PC-9 (cell line): ENCODE measurements at regions not wholly inside any gene's neighbourhood (a gene's known extent, or its start where the extent isn't known, plus 50 kb on each side); places are given as distances from the start of the nearest gene placed in this dataset.

ENCODE experiments used
- BruUV-seq: library from RNA; stranded (reverse); fragments of 400-500 nt; replicated peaks from 2 replicates; lab custom pipeline; 2021; lab: Mats Ljungman, UMichigan
- CTCF ChIA-PET: fragments of 300-600 bp; sonication (Branson Sonifier 250); formaldehyde crosslinking; loops from one replicate; lab custom pipeline; 2022; ENCODE audit warnings: antibody characterized with exemption; lab: Charles Lee
- POLR2A ChIA-PET: fragments of 300-600 bp; sonication (Branson Sonifier 250); formaldehyde crosslinking; loops from one replicate; lab custom pipeline; 2022; ENCODE audit warnings: antibody characterized with exemption; ENCODE audit not compliant: unreplicated experiment; lab: Charles Lee
- DNase-seq, 2 experiments: peaks; one replicate each; pipeline versions ENCODE4 v3.0.0 to v3.0.0-alpha.2; 2015 to 2022; ENCODE audit warnings: mixed read lengths in 1 of 2
- H2AFZ ChIP-seq: fragments of 200-600 bp; sonication (generic); 2 replicates; pipeline ENCODE4 v1.8.1; 2017; ENCODE audit warnings: antibody characterized with exemption
- H3F3A ChIP-seq: fragments of 200-600 bp; sonication (generic); 2 replicates; pipeline ENCODE4 v1.8.1; 2017; ENCODE audit warnings: antibody characterized with exemption, mild to moderate bottlenecking, low read depth; ENCODE audit not compliant: insufficient read depth
- H3K27ac ChIP-seq: fragments of 200-600 bp; sonication (generic); 2 replicates; pipeline ENCODE4 v1.6.1; 2016; ENCODE audit warnings: mixed run types
- H3K27me3 ChIP-seq: fragments of 200-600 bp; sonication (generic); 2 replicates; pipeline ENCODE4 v1.6.1; 2016; ENCODE audit warnings: low read depth, mixed run types; ENCODE audit not compliant: insufficient read depth
- H3K36me3 ChIP-seq: fragments of 200-600 bp; sonication (generic); 2 replicates; pipeline ENCODE4 v1.6.1; 2016; ENCODE audit warnings: low read depth, mixed run types
- H3K4me1 ChIP-seq: fragments of 200-600 bp; sonication (generic); replicated peaks from 2 replicates; pipeline ENCODE4 v1.6.1; 2016; ENCODE audit warnings: mixed run types; ENCODE audit not compliant: insufficient read depth
- H3K4me2 ChIP-seq: fragments of 200-600 bp; sonication (generic); 2 replicates; pipeline ENCODE4 v1.6.1; 2017; ENCODE audit warnings: mixed run types
- H3K4me3 ChIP-seq: fragments of 200-600 bp; sonication (generic); 2 replicates; pipeline ENCODE4 v1.6.1; 2016; ENCODE audit warnings: mixed run types
- H3K79me2 ChIP-seq: fragments of 200-600 bp; sonication (generic); 2 replicates; pipeline ENCODE4 v1.6.1; 2017; ENCODE audit warnings: low read depth, mixed run types
- H3K9me2 ChIP-seq: fragments of 200-600 bp; sonication (generic); 2 replicates; pipeline ENCODE4 v1.8.1; 2017; ENCODE audit warnings: mild to moderate bottlenecking; ENCODE audit not compliant: insufficient read depth
- H3K9me3 ChIP-seq: fragments of 200-600 bp; sonication (generic); 2 replicates; pipeline ENCODE4 v1.8.1; 2016; ENCODE audit warnings: low read depth; ENCODE audit not compliant: insufficient read depth
- H4K20me1 ChIP-seq: fragments of 200-600 bp; sonication (generic); 2 replicates; pipeline ENCODE4 v1.8.1; 2017; ENCODE audit not compliant: insufficient read depth
- CTCF ChIP-seq: fragments of 200-600 bp; sonication (generic); conservative IDR thresholded peaks from 2 replicates; pipeline ENCODE4 v1.6.1; 2017; ENCODE audit warnings: mixed run types, antibody characterized with exemption, mild to moderate bottlenecking, moderate library complexity
- EZH2 ChIP-seq: fragments of 200-600 bp; sonication (generic); IDR thresholded peaks from 2 replicates; pipeline ENCODE4 v1.8.0; 2017; ENCODE audit warnings: antibody characterized with exemption, low read depth
- intact Hi-C: fragments of 100-400 bp; cut with micrococcal nuclease; formaldehyde crosslinking; loops from one replicate; pipeline ENCODE4 v1.10.0; 2022; ENCODE audit not compliant: unreplicated experiment

- TF ChIP-seq EZH2 (no peak), CTCF (no peak)
- Histone ChIP-seq H4K20me1 (no peaks in the 10 kb centered on the region), H2AFZ (no peak overlapping the region), H3K27ac (no peak overlapping the region), H3F3A (no peaks in the 10 kb centered on the region), H3K79me2 (no peaks in the 10 kb centered on the region), H3K4me2 (no peak overlapping the region), H3K9me2 (no peaks in the 10 kb centered on the region), H3K9me3 (no peaks in the 10 kb centered on the region), H3K4me3 (no peak overlapping the region), H3K36me3 (no peaks in the 10 kb centered on the region), H3K4me1 (no peaks in the 10 kb centered on the region), H3K27me3 (no peaks in the 10 kb centered on the region)
- BruUV-seq, result no TSS peak
- DNase-seq, result no peak
- ChIA-PET CTCF (interaction anchor here (0.7 kb wide), 1 partner anchor 14 kb away, joined by 3 read pairs; no protein-coding TSS in a partner anchor), POLR2A (no interaction called here)
- intact Hi-C loops, result no loop called here
Measured at GRCh38 chr5:101574017-101574416, 670.9 kb upstream of the ST8SIA4 start.

GRCh38 chr5:101561018-101561417 is 657.9 kb upstream of the ST8SIA4 start:
- no peaks in the 10 kb centered on the region for H3K27me3 ChIP-seq
- no peaks in the 10 kb centered on the region; the same call in 1 of the 2 replicates for H3K9me3 ChIP-seq
- H3K79me2 ChIP-seq, result no peaks in the 10 kb centered on the region
- H3K27ac ChIP-seq, result no peak overlapping the region
- no peaks in the 10 kb centered on the region for H4K20me1 ChIP-seq
- H2AFZ ChIP-seq, result no peak overlapping the region
- intact Hi-C loops, result no loop called here
- no peaks in the 10 kb centered on the region for H3K36me3 ChIP-seq
- no peaks in the 10 kb centered on the region for H3K9me2 ChIP-seq
- ChIA-PET CTCF (no interaction called here), POLR2A (no interaction called here)
- no peak for TF ChIP-seq CTCF
- no peak for TF ChIP-seq EZH2
- H3F3A ChIP-seq, result no peaks in the 10 kb centered on the region
- H3K4me3 ChIP-seq, result no peak overlapping the region
- no peak overlapping the region for H3K4me2 ChIP-seq
- no peak for DNase-seq
- no TSS peak for BruUV-seq
- H3K4me1 ChIP-seq, result no peaks in the 10 kb centered on the region

GRCh38 chr5:101543780-101544179 is 640.7 kb upstream of the ST8SIA4 start:
- no peak overlapping the region for H3K27ac ChIP-seq
- intact Hi-C loops, result loop anchor here (5.0 kb wide), 1 partner anchor 46 kb away; no protein-coding TSS in a partner anchor
- no peaks in the 10 kb centered on the region for H3K4me1 ChIP-seq
- no peaks in the 10 kb centered on the region for H3F3A ChIP-seq
- H4K20me1 ChIP-seq, result no peaks in the 10 kb centered on the region
- BruUV-seq, result no TSS peak
- H3K27me3 ChIP-seq, result no peaks in the 10 kb centered on the region
- H2AFZ ChIP-seq, result no peak overlapping the region
- H3K9me2 ChIP-seq, result no peaks in the 10 kb centered on the region
- CTCF ChIA-PET, result no interaction called here
- no peak overlapping the region for H3K4me2 ChIP-seq
- no peak overlapping the region for H3K4me3 ChIP-seq
- DNase-seq, result no peak
- no peaks in the 10 kb centered on the region for H3K79me2 ChIP-seq
- no peaks in the 10 kb centered on the region for H3K36me3 ChIP-seq
- POLR2A ChIA-PET, result no interaction called here
- no peak for TF ChIP-seq CTCF
- no peak for TF ChIP-seq EZH2
- H3K9me3 ChIP-seq, result no peaks in the 10 kb centered on the region
